Skeletal muscle cell (primary cell): ENCODE measurements at regions not wholly inside any gene's neighbourhood (a gene's known extent, or its start where the extent isn't known, plus 50 kb on each side); places are given as distances from the start of the nearest gene placed in this dataset.
"Not testable (repeated sequence)": the region's sequence is repeated elsewhere in the genome, so short reads cannot be mapped to it uniquely, and the experiment has no call there.

Source experiments
- DNase-seq: peaks from one replicate; pipeline ENCODE4 v3.0.0-alpha.2; 2010; ENCODE audit warnings: low read depth
- H3K4me3 ChIP-seq: 2 replicates; pipeline ENCODE4 v1.5.1; 2011; ENCODE audit warnings: low read depth, mild to moderate bottlenecking, control low read depth, low read length, moderate library complexity

GRCh38 chr11:45395947-45396346 lies 109.8 kb upstream of the SYT13 start:
- no peak for DNase-seq
- H3K4me3 ChIP-seq: no peak overlapping the region

DNA sequence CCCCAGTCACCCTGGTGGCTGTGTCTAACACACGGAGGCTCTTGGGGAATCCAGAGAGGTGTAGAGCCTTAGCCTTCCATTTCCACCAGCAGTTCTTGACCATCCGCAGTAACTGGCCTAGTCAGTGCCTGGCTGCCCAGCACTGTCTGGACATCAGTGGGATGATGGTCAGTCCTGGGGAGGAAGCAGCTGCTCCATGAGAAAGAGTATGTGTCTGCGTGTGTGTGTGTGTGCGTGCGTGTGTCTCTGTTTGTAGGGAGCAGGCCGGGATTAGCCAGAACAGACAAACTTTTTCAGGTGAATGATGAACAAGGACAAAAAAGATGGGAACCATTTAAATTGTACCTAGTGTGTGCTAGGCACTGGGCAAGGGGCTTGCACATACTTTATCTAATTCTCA lies 109.3 kb upstream of the SYT13 start:
- no peak for DNase-seq
- no peak overlapping the region for H3K4me3 ChIP-seq

DNA sequence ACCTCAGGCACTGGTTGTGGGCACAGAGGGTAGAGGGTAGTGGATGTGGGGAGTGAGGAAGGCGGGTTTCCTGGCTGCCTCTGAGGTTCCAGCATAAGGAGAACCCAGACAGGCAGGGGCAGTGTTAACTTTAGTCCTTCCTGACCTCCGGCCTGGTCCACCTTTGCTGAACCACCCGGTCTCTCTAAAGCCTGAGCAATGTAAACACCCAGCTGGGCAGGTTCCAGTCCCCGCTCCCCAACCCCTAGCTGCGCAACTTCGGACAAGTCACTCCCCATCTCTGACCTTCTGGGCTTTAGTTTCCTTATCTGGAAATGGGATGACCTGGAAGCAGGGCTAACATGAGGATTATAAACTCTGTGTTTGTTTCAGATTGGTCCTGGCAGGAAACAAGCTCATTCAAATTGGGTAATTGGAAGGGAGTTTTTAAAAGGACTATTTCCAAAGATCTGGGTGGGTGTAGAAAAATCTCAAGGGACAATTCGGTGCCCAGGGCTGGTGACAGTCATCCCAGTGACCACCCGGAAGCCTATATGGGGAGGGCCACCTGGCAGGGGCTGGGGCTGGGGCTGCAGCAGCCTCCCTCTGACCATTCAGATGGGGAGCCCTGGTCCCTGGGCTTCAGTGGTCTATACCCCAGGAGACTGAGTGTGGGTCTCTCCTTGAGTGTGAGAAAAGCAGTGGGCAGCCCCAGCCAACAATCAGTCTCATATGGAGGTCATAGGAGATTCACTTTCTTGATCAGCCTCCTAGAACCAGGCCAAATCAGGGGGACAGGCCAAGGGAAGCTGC lies 108.3 kb upstream of the SYT13 start:
- no peak overlapping the region for H3K4me3 ChIP-seq
- DNase-seq: no peak

DNA sequence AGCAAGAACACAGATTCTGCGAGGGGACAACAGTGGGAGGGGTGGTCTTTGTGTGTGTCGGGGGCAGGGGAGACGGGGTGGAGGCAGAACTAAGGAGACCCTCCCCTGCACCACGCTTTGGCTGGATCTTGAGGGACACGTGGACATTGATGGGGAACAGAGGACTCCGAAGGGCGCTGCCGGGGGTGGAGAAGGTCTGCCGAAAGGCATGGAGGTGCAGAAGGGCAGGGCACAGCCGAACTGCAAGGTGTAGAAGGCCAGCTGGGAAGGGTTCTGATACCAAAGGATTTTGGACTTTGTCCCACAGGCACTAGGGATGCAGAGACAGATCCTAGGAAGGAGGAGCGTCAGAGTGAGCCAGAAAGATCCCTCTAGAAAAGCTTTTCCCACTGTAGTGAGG lies 107.7 kb upstream of the SYT13 start:
- no peak for DNase-seq
- H3K4me3 ChIP-seq: no peak overlapping the region

- no peak for DNase-seq
- no peak overlapping the region for H3K4me3 ChIP-seq
These were observed 107.2 kb upstream of the SYT13 start for GRCh38 chr11:45393334-45393733.

DNA sequence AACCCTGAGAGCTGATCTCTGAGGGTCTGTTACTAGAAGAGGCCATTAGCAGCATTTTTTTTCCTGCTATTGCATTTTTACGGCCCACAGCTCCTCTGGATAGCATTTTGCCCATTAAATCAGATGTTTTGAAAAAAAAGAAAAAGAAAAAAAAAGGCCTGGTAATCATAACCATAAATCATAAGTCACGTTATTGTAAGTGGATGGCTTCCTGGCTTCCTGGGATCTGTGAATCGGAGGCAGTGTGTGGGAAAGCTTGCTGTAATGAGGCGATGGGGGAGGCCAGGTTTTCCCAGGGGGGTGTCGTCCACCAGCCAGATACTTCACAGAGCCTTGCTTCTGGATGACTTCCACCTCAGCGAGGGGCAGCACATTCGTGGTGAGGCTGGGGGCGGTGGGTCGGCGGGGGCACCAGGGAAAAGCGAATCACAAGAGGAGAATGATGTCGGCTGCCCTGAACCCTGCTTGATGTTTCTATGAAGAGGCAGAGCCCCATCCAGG lies 106.5 kb upstream of the SYT13 start:
- no peak overlapping the region for H3K4me3 ChIP-seq
- no peak for DNase-seq

DNA sequence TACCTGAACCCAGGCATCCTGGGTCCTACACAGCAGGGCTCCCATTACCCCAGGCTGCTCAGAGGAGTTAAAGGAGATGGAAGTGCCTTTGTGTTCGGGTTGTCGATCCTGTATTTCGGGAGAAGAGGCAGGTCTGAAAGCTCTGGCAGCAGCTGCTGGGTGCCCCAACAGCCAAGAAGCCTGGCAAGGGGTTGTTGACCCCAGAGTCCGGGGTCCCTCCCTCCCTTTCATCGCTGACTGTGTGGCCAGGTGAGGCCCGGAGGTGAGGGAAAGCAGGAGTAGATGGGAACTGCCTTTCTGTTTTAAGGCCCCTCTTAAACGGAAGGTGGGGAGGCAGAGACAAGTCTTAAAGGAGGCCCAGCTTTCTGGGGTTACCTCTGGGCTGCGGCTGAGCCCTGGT lies 106.0 kb upstream of the SYT13 start:
- DNase-seq: no peak
- H3K4me3 ChIP-seq: no peak overlapping the region

GRCh38 chr11:45391168-45391850 lies 105.2 kb upstream of the SYT13 start:
- no peak for DNase-seq

GRCh38 chr11:45390407-45390806 lies 104.3 kb upstream of the SYT13 start:
- no peak for DNase-seq
- H3K4me3 ChIP-seq: no peak overlapping the region

More at GRCh38 chr11:45391168-45391850, 105.2 kb upstream of the SYT13 start:
- no peak overlapping the region for H3K4me3 ChIP-seq

DNA sequence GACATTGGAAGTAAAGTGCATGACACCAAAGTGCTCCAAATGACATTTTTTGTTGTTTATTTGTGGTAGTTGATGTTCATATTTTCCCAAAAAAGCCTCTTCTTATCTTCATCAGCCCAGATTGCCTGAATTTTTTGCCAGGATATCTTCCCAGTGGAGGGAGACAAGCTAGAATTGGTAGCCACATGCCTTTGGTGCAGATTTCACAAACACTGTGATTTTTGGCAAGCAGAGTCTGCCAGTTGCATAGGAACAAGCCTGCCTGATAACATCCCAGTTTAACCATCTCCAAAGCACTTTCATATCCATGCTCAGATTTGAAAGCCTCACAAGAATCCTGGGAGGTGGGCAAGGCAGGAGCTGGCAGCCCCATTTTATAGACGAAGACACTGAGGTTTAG lies 102.3 kb upstream of the SYT13 start:
- no peak for DNase-seq
- no peak overlapping the region for H3K4me3 ChIP-seq

GRCh38 chr11:45387885-45388284 lies 101.7 kb upstream of the SYT13 start:
- not testable (repeated sequence) for H3K4me3 ChIP-seq, DNase-seq

DNA sequence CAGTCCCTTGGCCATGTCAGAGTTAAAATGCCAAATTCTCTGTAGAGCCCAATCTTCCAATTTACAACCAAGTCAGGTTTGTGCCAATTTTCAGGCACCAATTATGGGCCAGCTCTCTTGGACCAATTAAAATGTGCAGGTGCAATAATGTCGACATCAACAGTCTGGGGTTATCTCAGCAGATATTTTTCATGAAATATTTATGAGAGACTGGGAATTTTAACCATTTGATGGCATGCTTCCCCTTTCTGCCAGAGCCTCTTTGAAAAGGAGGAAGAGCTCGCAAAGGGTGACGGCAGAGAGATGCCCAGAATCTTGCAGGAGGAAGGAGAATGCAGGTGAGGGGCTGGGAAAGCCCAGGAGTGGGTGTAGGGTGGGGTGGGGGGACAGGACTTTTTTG lies 100.8 kb upstream of the SYT13 start:
- H3K4me3 ChIP-seq: no peak overlapping the region
- DNase-seq: no peak

GRCh38 chr11:45385844-45386243 lies 99.7 kb upstream of the SYT13 start:
- H3K4me3 ChIP-seq: no peak overlapping the region
- DNase-seq: no peak

GRCh38 chr11:45385423-45385822 lies 99.3 kb upstream of the SYT13 start:
- no peak for DNase-seq
- no peak overlapping the region for H3K4me3 ChIP-seq

DNA sequence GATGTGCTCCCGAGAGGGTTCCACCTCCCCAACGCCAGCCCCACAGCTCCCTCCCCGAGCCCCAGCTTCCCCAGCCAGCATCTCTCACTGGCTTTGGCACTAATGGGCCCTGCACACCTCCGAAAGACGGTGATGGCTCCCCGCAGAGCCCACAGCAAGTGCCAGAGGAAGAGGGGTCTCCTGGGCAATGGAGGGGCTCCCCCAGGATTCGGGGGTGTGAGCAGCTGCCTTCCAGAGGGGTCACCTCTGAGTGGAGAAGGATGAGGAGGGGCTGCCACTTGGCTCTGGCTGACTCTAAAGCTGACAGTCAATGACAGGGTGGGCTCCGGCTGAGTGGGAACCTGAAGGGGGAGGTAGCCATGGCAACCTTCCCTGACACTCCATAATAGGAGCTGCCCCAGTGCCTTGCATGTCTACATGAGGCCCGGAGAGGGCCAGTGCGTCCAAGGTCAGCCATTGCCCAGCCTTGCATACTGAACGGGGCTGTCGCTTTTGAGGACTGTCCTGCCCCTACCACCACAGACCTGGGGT lies 98.6 kb upstream of the SYT13 start:
- no peak for DNase-seq
- no peak overlapping the region for H3K4me3 ChIP-seq

DNA sequence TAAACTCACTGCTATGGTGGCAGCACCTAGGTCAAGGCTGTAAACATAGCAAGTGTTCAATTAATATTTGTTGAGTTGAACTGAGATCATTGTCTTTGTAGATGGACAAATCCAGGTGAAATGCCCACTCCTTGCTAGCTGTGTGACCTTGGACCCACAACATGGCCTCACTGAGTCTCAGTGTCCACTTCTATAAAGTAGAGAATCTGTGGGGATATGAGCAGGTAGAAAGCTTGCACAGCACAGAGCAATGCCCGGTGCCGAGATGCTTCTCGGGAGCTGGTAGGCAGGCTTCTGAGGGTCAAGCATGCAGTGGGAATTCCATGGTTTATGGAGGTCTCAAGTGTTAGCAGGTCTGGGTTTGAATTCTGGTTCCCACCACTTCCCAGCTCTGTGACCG lies 97.9 kb upstream of the SYT13 start:
- no peak overlapping the region for H3K4me3 ChIP-seq
- no peak for DNase-seq

DNA sequence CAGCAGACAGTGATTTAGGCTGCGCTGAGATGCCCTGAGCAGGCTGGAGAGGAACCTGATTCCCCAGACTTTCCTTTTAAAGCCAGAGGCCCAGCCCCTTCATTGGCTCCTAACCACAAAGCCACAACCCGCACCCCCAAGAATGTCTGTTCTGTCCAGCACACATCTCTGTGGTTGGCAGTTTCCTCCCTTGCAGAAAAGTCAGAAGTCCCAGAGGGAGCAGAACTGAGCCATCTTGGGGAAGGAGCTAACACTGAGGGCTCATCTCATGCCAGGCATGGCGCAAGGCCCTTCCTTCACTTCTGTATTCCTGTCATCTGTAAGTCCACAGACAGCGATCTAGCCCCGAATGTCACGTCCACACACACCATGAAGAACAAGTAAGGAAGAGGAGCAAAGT lies 97.1 kb upstream of the SYT13 start:
- no peak for DNase-seq
- no peak overlapping the region for H3K4me3 ChIP-seq

GRCh38 chr11:45382133-45382878 lies 96.2 kb upstream of the SYT13 start:
- no peak for DNase-seq
- H3K4me3 ChIP-seq: no peak overlapping the region

- no peak for DNase-seq
These were observed 93.2 kb upstream of the SYT13 start for GRCh38 chr11:45379162-45379863.

More at GRCh38 chr11:45379162-45379863, 93.2 kb upstream of the SYT13 start:
- no peak overlapping the region for H3K4me3 ChIP-seq
